K562 (cell line): ENCODE measurements at regions not wholly inside any gene's neighbourhood (a gene's known extent, or its start where the extent isn't known, plus 50 kb on each side); places are given as distances from the start of the nearest gene placed in this dataset.

Experiments used
- CBX8 ChIP-seq: fragments of 200-600 bp; sonication (generic); IDR thresholded peaks from 2 replicates; pipeline ENCODE4 v1.6.1; 2012; ENCODE audit warnings: borderline replicate concordance, mixed run types, low read depth, mild to moderate bottlenecking, moderate library complexity, mixed read lengths, low read length, control low read depth, inconsistent platforms; ENCODE audit not compliant: poor library complexity, severe bottlenecking; ENCODE audit errors: extremely low read depth
- CHD1 ChIP-seq: fragments of 200-600 bp; sonication (generic); IDR thresholded peaks from one replicate; pipeline ENCODE4 v1.6.1; 2012; ENCODE audit warnings: mild to moderate bottlenecking, moderate library complexity, low read length, inconsistent platforms
- JUN ChIP-seq, 2 experiments: sonication (generic) in 1 of 2; formaldehyde crosslinking in 1 of 2; IDR thresholded peaks; 2 replicates each; pipeline versions ENCODE4 v1.6.1 to v1.8.0; 2012 to 2022; ENCODE audit warnings: borderline replicate concordance in 2 of 2, mild to moderate bottlenecking in 2 of 2, improper control_type of control experiment in 1 of 2, low read depth in 1 of 2, low read length in 1 of 2, missing genetic modification reagents in 1 of 2
- RFX5 ChIP-seq: IDR thresholded peaks from 2 replicates; pipeline ENCODE4 v1.6.1; 2011; ENCODE audit warnings: low read depth, mild to moderate bottlenecking, improper control_type of control experiment, low read length
- SIN3A ChIP-seq, 2 experiments: fragments of 150-350 bp in 1 of 2; IDR thresholded peaks; 2 replicates each; pipeline ENCODE4 v1.6.1; 2011 to 2016; ENCODE audit warnings: borderline replicate concordance in 2 of 2, low read depth in 2 of 2, low read length in 2 of 2, mild to moderate bottlenecking in 2 of 2, moderate library complexity in 2 of 2; ENCODE audit not compliant: control insufficient read depth in 1 of 2
- SMAD3 ChIP-seq: fragments of 450-650 bp; formaldehyde crosslinking; conservative IDR thresholded peaks from 2 replicates; pipeline ENCODE4 v1.4.0; 2020; ENCODE audit warnings: mild to moderate bottlenecking
- TAF1 ChIP-seq: IDR thresholded peaks from 2 replicates; pipeline ENCODE4 v1.6.1; 2011; ENCODE audit warnings: mild to moderate bottlenecking, low read length, moderate library complexity; ENCODE audit not compliant: insufficient read depth, control insufficient read depth, severe bottlenecking; ENCODE audit errors: extremely low read depth
- ZBTB33 ChIP-seq: sonication (generic); formaldehyde crosslinking; IDR thresholded peaks from 2 replicates; pipeline ENCODE4 v1.8.1; 2023; ENCODE audit warnings: mild to moderate bottlenecking, missing genetic modification reagents
- ZNF431 ChIP-seq: sonication (generic); formaldehyde crosslinking; IDR thresholded peaks from 2 replicates; pipeline ENCODE4 v1.8.0; 2022; ENCODE audit warnings: mild to moderate bottlenecking, missing genetic modification reagents

- TF ChIP-seq TAF1 (no peak), ZBTB33 (CRISPR knock-in tag) (no peak), JUN (IDR thresholded peaks at IDR 0.05; ENCODE audit: borderline replicate concordance, low read depth, low read length) (no peak), JUN (CRISPR knock-in tag; IDR thresholded peaks at IDR 0.05; ENCODE audit: borderline replicate concordance) (no peak), SIN3A (IDR thresholded peaks at IDR 0.05; ENCODE audit: borderline replicate concordance in 2 of 2, control insufficient read depth in 1 of 2, low read depth in 2 of 2, low read length in 2 of 2) (no peak), RFX5 (no peak), ZNF431 (CRISPR knock-in tag) (no peak), SMAD3 (CRISPR knock-in tag) (no peak), CBX8 (no peak), CHD1 (no peak)
Observed at GRCh38 chr6:132167929-132168892, 217.0 kb upstream of the CCN2 start.
